Left ventricle myocardium superior (tissue), 1 donor: ENCODE measurements at regions not wholly inside any gene's neighbourhood (a gene's known extent, or its start where the extent isn't known, plus 50 kb on each side); places are given as distances from the start of the nearest gene placed in this dataset.
A peak's percentile ranks its signal among the peaks of the same experiment; 100 is the strongest.
"Not testable (repeated sequence)": the region's sequence is repeated elsewhere in the genome, so short reads cannot be mapped to it uniquely, and the experiment has no call there.

Source experiments
- ATAC-seq: fragments of 200-7000 bp; cut with Tn5 transposase; one replicate; pipeline ENCODE4 v1.9.1; 2020; ENCODE audit warnings: mild to moderate bottlenecking, moderate library complexity
- DNase-seq: peaks from one replicate; pipeline ENCODE4 v3.0.0-alpha.2; 2020
- intact Hi-C: fragments of 100-400 bp; cut with micrococcal nuclease; formaldehyde crosslinking; loops from one replicate; pipeline ENCODE4 v1.11.0; 2022
- donor health status: DM: no; HTN: yes; CAD: no; lungs with severe emphysema.

DNA sequence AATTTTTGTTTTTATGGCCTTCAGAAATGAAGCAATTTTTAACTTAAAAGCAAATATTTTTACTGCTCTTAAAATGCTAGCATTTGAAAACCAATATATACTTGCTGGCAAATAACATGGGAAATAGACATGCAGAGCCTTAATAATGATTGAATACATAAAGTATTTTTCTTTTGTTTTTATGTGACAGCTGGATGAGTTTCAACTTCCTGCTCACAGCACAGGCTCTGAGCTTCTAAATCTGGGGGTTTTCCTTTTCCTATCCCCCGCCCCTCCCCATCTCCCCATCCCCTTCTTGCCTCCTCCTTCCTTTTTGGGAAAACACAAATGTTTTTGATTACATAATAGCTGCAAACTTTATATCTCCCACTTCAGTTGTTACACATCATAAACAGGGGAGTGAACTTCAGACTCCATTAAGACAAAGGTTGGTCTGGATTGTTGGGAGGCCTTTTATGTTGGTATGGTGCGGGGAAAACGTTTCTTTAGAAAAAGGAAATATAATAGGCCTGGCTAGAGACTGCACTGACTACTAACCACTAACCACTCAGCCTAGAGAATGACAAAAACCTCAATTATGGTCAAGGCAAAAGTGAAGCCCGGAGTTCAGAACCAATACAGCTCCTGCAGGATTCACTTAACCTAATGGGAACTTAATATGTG, 116.1 kb upstream of the GORAB start:
- DNase-seq (no peak), ATAC-seq (no peak)
- intact Hi-C loops: no loop called here

DNA sequence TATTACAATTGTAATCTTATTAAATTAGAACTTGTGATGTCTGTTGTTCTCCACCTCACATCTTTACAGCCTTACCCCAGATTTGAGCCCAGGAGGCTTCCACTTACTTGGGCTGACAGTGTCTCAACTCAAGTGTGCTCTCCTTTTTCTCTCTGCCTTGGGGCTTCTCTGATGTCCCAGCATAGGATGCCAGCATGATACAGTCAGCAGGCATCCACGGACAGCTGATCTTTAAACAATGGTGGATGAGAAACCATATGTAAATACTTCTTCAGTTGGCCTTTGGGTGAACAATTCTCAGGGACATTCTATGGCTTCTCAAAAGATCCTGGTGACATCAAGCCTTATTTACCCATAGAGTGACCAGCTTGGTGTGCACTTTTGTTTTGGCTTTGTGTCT, 107.6 kb upstream of the GORAB start:
- intact Hi-C loops: loop anchor here (2.0 kb wide), 1 partner anchor 28 kb away; no protein-coding TSS in a partner anchor
- DNase-seq: no peak
- no peak for ATAC-seq

DNA sequence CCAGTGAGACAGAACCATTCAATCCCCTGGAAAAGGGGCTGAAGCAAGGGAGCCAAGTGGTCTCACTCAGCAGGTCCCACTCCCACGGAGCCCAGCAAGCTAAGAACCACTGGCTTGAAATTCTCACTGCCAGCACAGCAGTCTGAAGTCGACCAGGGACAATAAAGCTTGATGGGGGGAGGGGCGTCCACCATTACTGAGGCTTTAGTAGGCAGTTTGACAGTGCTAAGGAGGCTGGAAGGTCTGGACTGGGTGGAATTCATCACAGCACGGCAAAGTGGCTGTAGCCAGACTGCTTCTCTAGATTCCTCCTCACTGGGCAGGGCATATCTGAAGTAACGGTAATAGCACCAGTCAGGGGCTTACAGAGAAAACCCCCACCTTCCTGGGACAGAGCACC, 105.4 kb upstream of the GORAB start:
- DNase-seq (no peak), ATAC-seq (no peak)
- intact Hi-C loops: no loop called here

DNA sequence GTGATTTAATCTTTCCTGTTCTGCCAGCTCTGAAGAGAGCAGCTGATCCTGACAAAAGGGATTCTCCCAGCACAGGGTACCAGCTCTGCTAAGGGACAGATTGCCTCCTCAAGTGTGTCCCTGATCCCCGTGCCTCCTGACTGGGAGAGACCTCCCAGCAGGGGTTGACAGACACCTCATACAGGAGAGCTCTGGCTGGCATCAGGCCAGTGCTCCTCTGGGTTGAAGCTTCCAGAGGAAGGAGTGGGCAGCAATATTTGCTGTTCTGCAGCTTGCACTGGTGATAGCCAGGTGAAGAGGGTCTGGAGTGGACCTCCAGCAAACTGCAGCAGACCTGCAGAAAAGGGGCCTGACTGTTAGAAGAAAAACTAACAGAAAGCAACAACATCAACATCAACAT, 105.0 kb upstream of the GORAB start:
- DNase-seq, intact Hi-C loops, ATAC-seq: not testable (repeated sequence)

DNA sequence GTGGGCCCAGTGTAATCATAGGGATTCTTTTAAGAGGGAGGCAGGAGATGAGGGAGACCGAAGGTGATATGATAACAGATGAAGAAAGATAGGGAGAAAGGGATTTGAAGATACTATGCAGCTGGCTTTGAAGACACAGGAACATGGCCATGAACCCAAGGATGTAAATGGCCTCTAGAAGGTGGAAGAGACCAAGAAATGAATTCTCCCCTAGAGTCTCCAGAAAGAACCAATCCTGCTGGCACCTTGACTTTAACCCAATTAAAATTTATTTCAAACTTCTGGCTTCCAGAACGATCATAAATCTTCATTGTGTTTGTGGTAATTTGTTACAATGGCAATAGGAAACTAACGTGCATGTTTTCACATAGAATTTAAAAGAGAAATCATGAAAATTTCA, 95.0 kb upstream of the GORAB start:
- intact Hi-C loops: no loop called here
- no peak for ATAC-seq
- DNase-seq: no peak

DNA sequence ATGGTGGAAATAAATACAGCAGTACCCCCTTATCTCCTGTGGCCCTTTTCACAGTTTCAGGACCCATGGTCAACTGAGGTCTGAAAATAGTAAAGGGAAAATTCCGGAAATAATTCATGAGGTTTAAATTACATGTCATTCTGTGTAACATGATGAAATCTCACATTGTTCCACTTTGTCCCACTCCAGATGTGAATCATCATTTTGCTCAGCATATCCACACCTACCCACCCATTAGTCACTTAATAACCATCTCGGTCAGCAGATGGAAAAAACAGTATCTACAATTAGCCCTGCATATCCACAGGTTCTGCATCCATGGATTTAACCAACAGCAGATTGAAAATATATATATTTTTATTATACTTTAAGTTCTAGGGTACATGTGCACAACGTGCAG, 86.9 kb upstream of the GORAB start:
- intact Hi-C loops: no loop called here
- ATAC-seq: no peak
- DNase-seq: no peak

DNA sequence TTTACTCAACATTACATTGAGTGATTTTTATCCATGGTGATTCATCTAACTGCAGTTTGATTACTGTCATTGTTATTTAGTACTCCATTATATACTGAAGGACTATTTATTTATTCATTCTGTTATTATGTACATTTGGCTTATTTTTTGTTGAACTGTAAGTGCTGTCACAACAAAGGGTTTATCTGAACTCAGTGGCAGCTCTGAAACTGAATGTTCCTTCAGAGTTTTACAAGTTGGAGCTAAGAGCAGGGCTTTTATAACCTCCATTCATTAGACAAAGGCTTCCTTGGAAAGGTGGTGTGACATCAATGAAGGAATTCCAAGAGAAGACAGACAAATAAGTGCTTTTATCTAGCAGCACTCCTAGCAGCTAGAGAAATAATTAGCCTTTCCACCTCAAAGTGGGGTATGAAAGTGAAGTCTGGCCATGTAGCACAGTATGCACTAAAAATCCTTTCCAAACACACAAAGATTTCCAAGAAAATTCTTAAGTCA, 83.3 kb upstream of the GORAB start:
- DNase-seq: no peak
- intact Hi-C loops: no loop called here
- ATAC-seq: no peak

DNA sequence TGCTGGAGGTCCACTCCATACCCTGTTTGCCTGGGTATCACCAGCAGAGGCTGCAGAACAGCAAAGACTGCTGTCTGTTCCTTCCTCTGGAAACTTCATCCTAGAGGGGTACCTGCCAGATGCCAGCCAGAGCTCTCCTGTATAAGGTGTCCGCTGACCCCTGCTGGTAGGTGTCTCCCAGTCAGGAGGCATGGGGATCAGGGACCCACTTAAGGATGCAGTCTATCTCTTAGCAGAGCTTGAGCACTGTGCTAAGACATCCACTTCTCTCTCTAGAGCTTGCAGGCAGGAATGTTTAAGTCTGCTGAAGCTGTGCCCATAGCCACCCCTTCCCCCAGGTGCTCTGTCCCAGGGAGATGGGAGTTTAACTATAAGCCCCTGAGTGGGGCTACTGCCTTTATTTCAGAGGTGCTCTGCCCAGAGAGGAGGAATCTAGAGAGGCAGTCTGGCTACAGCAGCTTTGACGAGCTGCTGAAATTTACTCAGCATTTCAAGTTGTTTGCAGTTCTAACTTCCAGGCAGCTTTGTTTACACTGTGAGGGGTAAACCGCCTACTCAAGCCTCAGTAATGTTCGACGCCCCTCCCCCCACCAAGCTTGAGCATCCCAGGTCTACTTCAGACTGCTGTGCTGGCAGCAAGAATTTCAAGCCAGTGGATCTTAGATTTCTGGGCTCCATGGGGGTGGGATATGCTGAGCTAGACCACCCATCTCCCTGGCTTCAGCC, 74.5 kb upstream of the GORAB start:
- DNase-seq: peak; percentile 40
- ATAC-seq, intact Hi-C loops: not testable (repeated sequence)

DNA sequence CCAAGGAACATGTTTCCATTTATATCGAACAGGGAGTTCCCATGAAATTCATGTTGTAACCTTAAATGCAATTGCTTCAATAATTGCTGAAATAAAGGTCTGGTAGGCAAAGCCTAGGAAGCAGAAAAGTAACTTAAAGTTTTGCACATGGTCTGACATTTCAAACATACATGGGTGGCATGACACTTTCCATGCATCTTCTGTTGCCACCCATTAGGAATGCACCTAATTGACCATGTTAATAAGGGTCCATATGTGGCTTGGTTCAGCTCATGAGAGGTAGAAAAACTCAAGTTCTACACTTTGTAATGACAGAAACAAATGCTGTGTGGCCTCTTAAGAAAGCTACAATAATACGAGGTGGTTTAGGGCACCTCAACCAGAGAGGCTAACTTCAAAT, 72.0 kb upstream of the GORAB start:
- intact Hi-C loops: no loop called here
- DNase-seq: no peak
- ATAC-seq: no peak

DNA sequence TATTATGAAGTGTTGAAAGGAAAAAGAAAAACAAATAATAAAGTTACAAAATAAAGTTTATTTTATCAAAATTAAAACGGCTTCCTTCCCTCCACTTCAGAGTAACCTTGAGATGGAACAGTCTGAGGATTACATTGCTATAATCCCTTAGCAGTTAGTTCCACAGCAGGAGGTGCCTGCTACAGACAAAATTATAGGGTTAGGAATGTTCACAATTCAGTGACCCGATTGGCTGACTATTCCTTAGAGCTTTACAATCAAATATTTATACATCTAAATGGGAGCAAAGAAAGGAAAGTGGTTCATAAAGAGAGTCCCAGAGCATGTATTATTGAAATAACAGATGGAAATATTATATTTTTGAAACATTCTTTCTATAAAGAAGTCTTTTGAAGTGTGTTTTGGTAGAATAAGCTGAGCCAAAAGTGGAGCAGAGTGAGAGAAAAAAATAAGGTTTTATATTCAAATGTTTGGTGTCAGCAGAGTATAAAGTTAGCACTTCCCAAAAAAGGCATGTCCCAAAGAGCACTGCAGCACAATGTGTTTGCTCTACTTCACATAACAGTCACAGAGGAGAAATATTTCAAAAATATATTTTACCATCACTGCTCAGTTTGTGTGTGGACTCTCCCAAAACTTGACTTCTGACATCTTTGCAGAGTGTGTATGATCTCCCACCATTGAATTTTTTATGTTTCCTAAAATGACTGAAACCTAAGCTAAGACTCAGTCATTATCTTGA, 71.4 kb upstream of the GORAB start:
- no peak for ATAC-seq
- intact Hi-C loops: no loop called here
- no peak for DNase-seq

DNA sequence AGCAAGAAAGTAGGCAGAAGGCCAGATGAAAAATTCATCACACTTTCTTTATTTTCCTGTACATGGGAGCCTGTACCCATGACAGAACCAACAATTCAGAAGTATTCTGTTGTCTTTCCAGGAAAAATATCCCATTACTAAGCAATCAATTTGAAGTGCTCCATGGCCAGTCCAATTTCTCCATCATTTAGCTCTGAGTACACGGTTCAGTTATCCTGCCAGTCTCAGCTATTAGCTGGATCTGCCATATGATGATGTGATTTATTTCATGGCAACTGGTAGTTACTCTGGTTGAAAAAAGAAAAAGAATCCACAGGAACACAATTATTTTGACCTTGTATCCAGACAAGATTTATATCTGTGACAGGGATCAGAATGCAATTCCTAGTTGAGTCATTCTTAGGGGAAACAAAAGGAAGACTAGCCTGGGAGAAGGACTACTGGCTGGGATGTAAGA, 70.6 kb upstream of the GORAB start:
- intact Hi-C loops: no loop called here
- no peak for DNase-seq
- ATAC-seq: no peak

DNA sequence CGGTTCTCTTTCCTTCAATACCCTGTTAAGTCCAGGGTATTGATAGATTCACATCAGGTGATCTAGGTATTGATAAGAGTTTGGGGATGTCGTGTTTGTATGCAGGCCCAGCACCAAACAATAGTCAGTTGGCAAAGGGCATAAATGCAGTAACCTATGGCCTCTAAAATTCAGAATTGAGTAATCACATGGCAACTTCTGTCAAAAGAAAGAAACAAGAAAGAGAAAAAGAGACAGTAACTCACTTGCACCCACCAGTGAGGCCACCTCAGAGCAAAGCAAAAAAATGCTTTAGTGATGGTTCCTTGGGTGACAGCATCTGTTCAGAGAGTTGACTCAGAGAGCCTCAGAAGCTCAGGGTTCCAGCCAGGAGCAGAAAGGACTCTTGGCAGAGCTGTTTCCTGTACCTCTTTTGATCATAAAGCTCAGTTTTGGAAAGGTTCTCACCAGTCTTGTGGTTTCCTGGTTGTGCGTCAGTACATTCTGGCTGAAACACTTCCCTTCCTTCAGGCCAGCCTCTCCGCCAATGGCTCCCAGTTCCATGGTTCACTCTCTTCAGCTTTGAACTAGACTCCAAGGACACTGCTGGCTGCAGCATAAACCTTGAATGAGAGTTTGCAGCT, 70.1 kb upstream of the GORAB start:
- intact Hi-C loops: no loop called here
- DNase-seq (no peak), ATAC-seq (no peak)

DNA sequence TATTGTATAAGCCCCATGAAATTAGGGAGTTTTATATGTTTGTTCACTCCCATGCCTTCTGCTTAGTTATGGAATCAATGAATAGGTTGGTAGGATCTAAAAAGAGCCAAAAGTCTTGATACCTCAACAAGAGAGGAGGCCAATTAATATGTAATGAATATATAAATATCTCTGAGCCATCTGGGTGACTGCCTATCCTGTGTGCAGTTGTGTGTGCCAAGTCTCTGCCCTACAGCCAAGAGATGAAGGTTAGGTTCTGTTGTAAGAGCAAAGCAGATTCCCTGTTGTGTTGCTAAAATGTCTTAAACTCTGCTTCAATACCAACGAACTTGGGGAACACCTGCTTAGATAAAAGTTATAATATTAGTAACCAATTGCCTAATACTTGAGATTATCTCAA, 61.8 kb upstream of the GORAB start:
- ATAC-seq (peak; percentile 93), DNase-seq (no peak)
- intact Hi-C loops: no loop called here

DNA sequence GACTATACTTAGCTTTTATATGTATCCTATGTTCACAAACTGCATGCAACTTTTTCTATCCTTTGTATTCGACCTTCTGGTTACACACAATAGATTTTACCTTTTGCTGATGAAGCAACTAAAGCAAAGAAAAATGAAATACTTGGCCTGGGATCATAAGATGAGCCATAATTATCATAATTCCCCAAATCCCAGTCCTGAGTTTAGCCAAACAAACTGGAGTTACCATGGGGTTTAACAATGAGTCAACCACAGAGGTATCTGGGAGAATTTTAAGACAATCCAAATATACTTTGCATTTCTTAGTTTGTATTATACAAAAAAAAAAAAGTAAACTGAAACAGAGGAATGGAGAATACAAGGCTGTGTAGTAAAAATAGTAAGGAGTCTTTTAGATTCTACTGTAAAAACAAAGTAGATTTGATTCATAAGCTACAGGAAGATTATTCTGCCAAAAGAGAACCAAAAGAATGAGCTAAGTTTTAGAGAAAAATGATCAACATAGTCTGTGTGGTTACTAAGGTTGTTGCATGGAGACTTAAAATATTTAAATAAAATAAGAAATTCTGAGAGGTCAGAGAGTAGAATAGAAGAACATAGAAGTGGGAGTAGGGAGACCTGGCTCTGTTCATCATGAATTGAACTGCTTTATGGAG, 60.4 kb upstream of the GORAB start:
- intact Hi-C loops: no loop called here
- DNase-seq: no peak
- ATAC-seq: no peak

DNA sequence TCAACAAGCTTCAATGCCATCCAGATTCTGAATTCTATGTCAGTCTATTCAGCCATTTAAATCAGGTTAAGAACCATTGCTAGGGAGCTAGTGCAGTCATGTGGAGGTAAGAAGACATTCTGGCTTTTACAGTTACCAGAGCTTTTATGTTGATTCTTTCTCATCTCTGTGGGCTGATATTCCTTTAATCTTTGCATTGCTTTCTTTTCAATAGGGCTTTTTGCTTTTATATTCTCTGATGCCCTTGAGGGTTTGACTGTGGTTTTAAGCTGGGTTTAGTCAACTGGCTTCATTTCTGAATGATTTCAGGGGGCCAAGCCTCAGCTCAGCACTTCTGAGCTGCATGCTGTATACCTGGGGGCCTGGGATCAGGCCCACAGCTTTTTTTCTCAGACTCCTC, 51.0 kb upstream of the GORAB start:
- DNase-seq (no peak), ATAC-seq (no peak)
- intact Hi-C loops: no loop called here
